ENCODE measurements at regions not wholly inside any gene's neighbourhood (a gene's known extent, or its start where the extent isn't known, plus 50 kb on each side); places are given as distances from the start of the nearest gene placed in this dataset.

GRCh38 chr11:104819107-104819506 lies 79.2 kb downstream of the CASP12 start:
- FAIRE-seq (no peak), DNase-seq (ENCODE audit: low read depth) (no peak)
- Histone ChIP-seq H3K4me3 (ENCODE audit: low read depth, low read length) (no peak overlapping the region), H3K27me3 (ENCODE audit: control insufficient read depth, insufficient read depth, low read length) (no peaks in the 10 kb centered on the region), H3K36me3 (ENCODE audit: control insufficient read depth, insufficient read depth, low read length) (no peaks in the 10 kb centered on the region)
- TF ChIP-seq CTCF (IDR thresholded peaks at IDR 0.05; ENCODE audit: insufficient read depth, low read length, severe bottlenecking): no peak

DNA sequence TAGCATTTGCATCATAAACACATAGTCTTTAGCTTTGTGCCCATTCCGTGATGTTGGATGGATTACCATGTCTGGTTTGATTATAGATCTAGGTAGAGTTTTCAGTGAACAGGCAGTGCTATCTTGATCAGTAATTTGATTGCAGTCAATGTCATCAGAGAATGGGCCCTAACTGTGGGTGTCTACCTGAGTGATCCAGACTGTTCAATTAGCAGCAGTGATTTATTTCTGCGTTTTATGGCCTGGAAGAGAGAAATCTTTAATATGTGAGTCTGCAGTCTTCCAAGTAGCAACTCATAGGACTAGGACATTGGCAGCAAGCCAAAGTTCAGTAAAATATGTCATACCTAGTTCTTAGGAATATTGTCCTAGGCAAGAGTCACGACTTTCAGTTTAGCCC lies 80.3 kb downstream of the CASP12 start:
- FAIRE-seq: no peak
- H3K36me3 ChIP-seq (ENCODE audit: control insufficient read depth, insufficient read depth, low read length): no peaks in the 10 kb centered on the region
- DNase-seq (ENCODE audit: low read depth): no peak

GRCh38 chr11:104813532-104813931 lies 84.7 kb downstream of the CASP12 start:
- H3K36me3 ChIP-seq (ENCODE audit: control insufficient read depth, insufficient read depth, low read length): no peaks in the 10 kb centered on the region
- H3K27me3 ChIP-seq (ENCODE audit: control insufficient read depth, insufficient read depth, low read length): no peaks in the 10 kb centered on the region
- DNase-seq (ENCODE audit: low read depth): peak; percentile 24
- H3K4me3 ChIP-seq (ENCODE audit: low read depth, low read length): no peak overlapping the region
- no peak for TF ChIP-seq CTCF (IDR thresholded peaks at IDR 0.05; ENCODE audit: insufficient read depth, low read length, severe bottlenecking)
- FAIRE-seq: no peak

More for the DNA sequence above, 80.3 kb downstream of the CASP12 start:
- Histone ChIP-seq H3K27me3 (ENCODE audit: control insufficient read depth, insufficient read depth, low read length) (no peaks in the 10 kb centered on the region), H3K4me3 (ENCODE audit: low read depth, low read length) (no peak overlapping the region)
- TF ChIP-seq CTCF (IDR thresholded peaks at IDR 0.05; ENCODE audit: insufficient read depth, low read length, severe bottlenecking): no peak

DNA sequence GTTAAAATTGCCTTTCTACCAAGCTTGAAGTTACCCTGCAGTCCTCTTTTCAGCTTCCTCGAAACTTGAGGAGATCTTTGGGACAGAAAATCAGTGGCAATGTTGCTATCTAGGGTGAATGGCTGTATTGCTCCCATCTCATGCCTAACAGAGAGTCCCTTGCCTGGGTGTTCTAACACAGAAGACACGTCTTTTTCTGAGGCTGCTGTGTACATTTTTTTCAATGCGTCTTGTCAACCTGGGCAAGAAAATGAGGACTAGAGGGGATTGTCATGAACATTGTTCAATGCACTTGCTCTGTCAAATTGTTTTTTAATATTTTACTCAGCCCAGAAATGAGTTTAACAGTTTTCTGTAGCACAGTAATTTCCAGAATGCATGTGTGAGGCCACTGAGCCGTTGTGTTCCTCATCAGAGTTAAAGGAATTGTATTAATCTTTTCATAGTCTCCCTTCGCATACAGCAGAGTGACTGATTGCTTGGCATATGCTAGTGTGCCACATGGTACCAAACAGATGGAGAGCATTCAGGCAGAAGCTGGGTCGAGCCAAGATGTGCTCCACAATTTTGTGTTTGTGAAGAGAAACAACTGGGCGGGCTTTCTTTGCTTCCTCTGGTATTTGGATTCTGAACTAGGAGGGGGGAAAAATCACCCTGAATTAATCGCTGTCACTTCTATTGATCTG lies 86.0 kb downstream of the CASP12 start:
- no peak for TF ChIP-seq CTCF (IDR thresholded peaks at IDR 0.05; ENCODE audit: insufficient read depth, low read length, severe bottlenecking)
- no peak for FAIRE-seq
- H3K27me3 ChIP-seq (ENCODE audit: control insufficient read depth, insufficient read depth, low read length): no peaks in the 10 kb centered on the region
- no peak for DNase-seq (ENCODE audit: low read depth)
- H3K36me3 ChIP-seq (ENCODE audit: control insufficient read depth, insufficient read depth, low read length): no peaks in the 10 kb centered on the region
- no peak overlapping the region for H3K4me3 ChIP-seq (ENCODE audit: low read depth, low read length)

- H3K36me3 ChIP-seq (ENCODE audit: control insufficient read depth, insufficient read depth, low read length): no peaks in the 10 kb centered on the region
- TF ChIP-seq CTCF (IDR thresholded peaks at IDR 0.05; ENCODE audit: insufficient read depth, low read length, severe bottlenecking): no peak
- FAIRE-seq (no peak), DNase-seq (ENCODE audit: low read depth) (no peak)
- H3K4me3 ChIP-seq (ENCODE audit: low read depth, low read length): no peak overlapping the region
- H3K27me3 ChIP-seq (ENCODE audit: control insufficient read depth, insufficient read depth, low read length): no peaks in the 10 kb centered on the region
These were observed 94.5 kb downstream of the CASP12 start for GRCh38 chr11:104803776-104804175.

DNA sequence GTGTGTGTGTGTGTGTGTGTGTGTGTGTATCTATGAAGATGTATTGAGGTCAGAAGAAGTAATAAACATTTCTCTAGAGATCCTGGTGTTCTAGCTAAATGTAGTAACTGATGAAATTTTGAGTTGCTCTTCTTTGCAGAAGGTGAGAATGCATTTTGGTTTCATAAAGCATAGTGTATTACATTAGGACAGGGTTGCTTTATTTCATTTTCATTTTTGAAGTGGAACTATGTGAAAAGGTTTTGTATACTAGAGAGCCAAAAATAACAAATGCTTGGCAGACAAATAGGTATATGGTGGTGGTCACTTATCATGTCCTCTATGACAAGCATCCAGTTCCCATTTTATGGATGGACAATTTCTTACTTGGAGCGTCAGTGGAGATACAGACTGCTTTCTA lies 99.0 kb downstream of the CASP12 start:
- DNase-seq (ENCODE audit: low read depth) (no peak), FAIRE-seq (no peak)
- H3K27me3 ChIP-seq (ENCODE audit: control insufficient read depth, insufficient read depth, low read length): no peaks in the 10 kb centered on the region
- no peaks in the 10 kb centered on the region for H3K36me3 ChIP-seq (ENCODE audit: control insufficient read depth, insufficient read depth, low read length)
- no peak overlapping the region for H3K4me3 ChIP-seq (ENCODE audit: low read depth, low read length)
- no peak for TF ChIP-seq CTCF (IDR thresholded peaks at IDR 0.05; ENCODE audit: insufficient read depth, low read length, severe bottlenecking)

Measured in bronchial epithelial cell (primary cell).